UCSD-AML1 (cell line): ENCODE measurements at regions not wholly inside any gene's neighbourhood (a gene's known extent, or its start where the extent isn't known, plus 50 kb on each side); places are given as distances from the start of the nearest gene placed in this dataset.

ENCODE experiments used
- DNase-seq: peaks from one replicate; lab custom pipeline; 2025; ENCODE audit not compliant: unreplicated experiment; lab: John Stamatoyannopoulos, UW

GRCh38 chr2:64220894-64221617 lies 76.8 kb upstream of the PELI1 start:
- no peak for DNase-seq

GRCh38 chr2:64221935-64222334 lies 77.7 kb upstream of the PELI1 start:
- DNase-seq: no peak

GRCh38 chr2:64222351-64222750 lies 78.1 kb upstream of the PELI1 start:
- no peak for DNase-seq

GRCh38 chr2:64223055-64223454 lies 78.8 kb upstream of the PELI1 start:
- no peak for DNase-seq

- DNase-seq: no peak
Measured at GRCh38 chr2:64225491-64225890, 81.3 kb upstream of the PELI1 start.

GRCh38 chr2:64226611-64227010 lies 82.4 kb upstream of the PELI1 start:
- no peak for DNase-seq

- no peak for DNase-seq
Measured at GRCh38 chr2:64227603-64228125, 83.4 kb upstream of the PELI1 start.

- DNase-seq: peak; percentile 80
Measured at GRCh38 chr2:64228126-64228678, 84.0 kb upstream of the PELI1 start.

GRCh38 chr2:64228918-64229317 lies 84.7 kb upstream of the PELI1 start:
- no peak for DNase-seq

- DNase-seq: no peak
Measured at GRCh38 chr2:64230540-64230939, 86.3 kb upstream of the PELI1 start.

GRCh38 chr2:64232266-64232665 lies 88.0 kb upstream of the PELI1 start:
- no peak for DNase-seq

GRCh38 chr2:64233376-64233922 lies 89.2 kb upstream of the PELI1 start:
- no peak for DNase-seq

GRCh38 chr2:64234150-64234549 lies 89.9 kb upstream of the PELI1 start:
- no peak for DNase-seq

- DNase-seq: no peak
Measured at GRCh38 chr2:64234785-64235184, 90.6 kb upstream of the PELI1 start.

GRCh38 chr2:64237266-64237665 lies 93.0 kb upstream of the PELI1 start:
- DNase-seq: no peak

GRCh38 chr2:64238799-64239198 lies 94.6 kb upstream of the PELI1 start:
- DNase-seq: no peak

- DNase-seq: no peak
Measured at GRCh38 chr2:64243081-64244036, 99.1 kb upstream of the PELI1 start.

GRCh38 chr2:64244037-64244416 lies 99.8 kb upstream of the PELI1 start:
- no peak for DNase-seq

- DNase-seq: no peak
Measured at GRCh38 chr2:64245631-64246030, 101.4 kb upstream of the PELI1 start.

- DNase-seq: no peak
Measured at GRCh38 chr2:64246962-64247361, 102.7 kb upstream of the PELI1 start.

GRCh38 chr2:64249426-64249825 lies 105.2 kb upstream of the PELI1 start:
- no peak for DNase-seq
